ENCODE measurements at regions not wholly inside any gene's neighbourhood (a gene's known extent, or its start where the extent isn't known, plus 50 kb on each side); places are given as distances from the start of the nearest gene placed in this dataset.

DNA sequence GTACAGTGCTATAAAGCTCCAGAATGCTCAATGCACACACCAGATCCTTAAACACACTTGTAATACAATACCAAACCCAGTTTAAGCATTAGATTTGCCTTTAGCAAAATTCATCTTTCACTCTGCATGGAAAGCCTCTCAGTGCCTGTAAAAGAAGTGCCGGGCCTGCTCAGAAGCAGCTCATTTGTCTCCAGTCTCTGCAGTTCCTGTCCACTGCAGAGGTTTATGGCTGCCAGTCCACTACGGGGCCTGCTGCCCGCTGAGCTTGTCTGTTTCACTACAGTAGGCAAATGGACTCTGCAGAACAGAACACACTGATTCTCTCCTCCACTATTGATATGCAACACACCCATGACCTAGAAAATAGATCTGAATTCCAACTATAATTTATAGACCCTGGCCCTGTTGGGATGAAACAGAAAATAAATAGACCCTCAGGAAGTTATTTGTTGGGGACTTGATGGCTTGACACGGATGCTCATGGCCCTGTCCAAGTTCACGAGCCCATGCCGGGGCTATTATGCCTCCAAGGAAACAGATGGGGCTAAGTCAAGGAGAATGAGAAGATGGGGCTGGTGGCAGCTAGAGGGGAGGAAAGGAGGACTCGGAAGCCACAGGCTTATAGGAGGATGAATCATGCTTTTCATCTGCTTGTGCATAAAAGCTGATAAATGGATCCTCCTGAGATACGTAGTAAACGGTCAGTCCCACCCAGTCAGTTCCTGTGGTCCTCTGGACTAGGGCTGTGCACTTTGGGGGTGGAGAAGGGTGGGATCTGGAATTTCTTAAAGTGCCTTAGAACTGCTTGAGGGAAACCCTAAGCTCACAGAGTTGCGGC lies 416.8 kb upstream of the TENM4 start:
- Histone ChIP-seq H3K27me3 (replicated peaks in 1 of 4; ENCODE audit: control insufficient read depth in 3 of 4, extremely low read depth in 1 of 4, insufficient read depth in 3 of 4, low read length in 3 of 4) (peaks cover 0 to 1% (median 0%) of the 10 kb centered on the region in 4 experiments; a peak in 1 of 7 replicates), H3K23ac (ENCODE audit: insufficient read length) (no peak overlapping the region), H3K9ac (replicated peaks in 1 of 4; ENCODE audit: extremely low read depth in 1 of 4, low read depth in 3 of 4, low read length in 3 of 4) (no peak overlapping the region), H3K56ac (replicated peaks; ENCODE audit: insufficient read length, low read depth, low read length) (no peak overlapping the region), H3K4ac (replicated peaks; ENCODE audit: insufficient read length, low read depth, low read length) (no peak overlapping the region), H3K18ac (ENCODE audit: extremely low read depth, low read length) (no peak overlapping the region), H4K8ac (ENCODE audit: extremely low read depth, insufficient read depth, low read length) (no peak overlapping the region), H2AK5ac (ENCODE audit: low read depth, low read length) (no peak overlapping the region), H3K23me2 (ENCODE audit: low read depth, low read length) (no peaks in the 10 kb centered on the region), H3K36me3 (ENCODE audit: control insufficient read depth in 2 of 4, insufficient read depth in 4 of 4, low read length in 3 of 4) (no peaks in the 10 kb centered on the region), H2BK12ac (ENCODE audit: low read depth, low read length) (no peak overlapping the region), H2BK15ac (ENCODE audit: low read length) (no peak overlapping the region), H4K91ac (replicated peaks; ENCODE audit: insufficient read length, low read length) (no peak overlapping the region), H2BK120ac (replicated peaks; ENCODE audit: low read depth, low read length) (no peak overlapping the region), H3K14ac (ENCODE audit: insufficient read length) (no peak overlapping the region), H3K79me2 (ENCODE audit: control insufficient read depth in 1 of 2, insufficient read depth in 2 of 2, low read length in 2 of 2) (no peaks in the 10 kb centered on the region), H3K4me2 (ENCODE audit: insufficient read depth in 1 of 2, low read depth in 2 of 2, low read length in 2 of 2) (no peak overlapping the region), H3K4me1 (replicated peaks in 1 of 4; ENCODE audit: control insufficient read depth in 3 of 4, insufficient read depth in 4 of 4, low read length in 3 of 4) (no peaks in the 10 kb centered on the region), H3K9me3 (ENCODE audit: insufficient read depth in 2 of 2, low read depth in 1 of 2, low read length in 1 of 2) (no peaks in the 10 kb centered on the region), H3K27ac (ENCODE audit: low read depth, low read length) (no peak overlapping the region), H2BK20ac (ENCODE audit: low read length) (no peak overlapping the region), H3K79me1 (ENCODE audit: low read depth, low read length) (no peaks in the 10 kb centered on the region), H2AFZ (ENCODE audit: low read length) (no peak overlapping the region), H4K5ac (ENCODE audit: insufficient read length, low read depth, low read length) (no peak overlapping the region), H3K4me3 (ENCODE audit: extremely low read depth in 1 of 4, insufficient read depth in 2 of 4, low read depth in 3 of 4, low read length in 4 of 4) (no peak overlapping the region), H4K20me1 (replicated peaks in 1 of 2; ENCODE audit: control insufficient read depth in 1 of 2, insufficient read depth in 2 of 2, low read length in 2 of 2) (no peaks in the 10 kb centered on the region), H2BK5ac (ENCODE audit: low read depth, low read length) (no peak overlapping the region)
- FAIRE-seq = no peak
- ChIA-PET CTCF (ENCODE audit: partially characterized antibody) (interaction anchor here (0.7 kb wide), 1 partner anchor 90 kb away, joined by 3 read pairs; no protein-coding TSS in a partner anchor), POLR2A (ENCODE audit: partially characterized antibody) (no interaction called here)
- no peak for DNase-seq (ENCODE audit: low read depth in 1 of 2, low spot score in 2 of 2)
- WGBS, 2 experiments (ENCODE audit: extremely low coverage in 1 of 2, insufficient coverage in 1 of 2, insufficient read length in 1 of 2, insufficient replicate concordance in 2 of 2, low coverage in 1 of 2, low lambda C conversion rate in 2 of 2, missing lambda C conversion rate in 1 of 2) = 96% methylated on average over 10 of the region's 10 CpGs; no CpG with 5 or more reads in 1 of the 2 experiments
- no peak for TF ChIP-seq RNF2 (IDR thresholded peaks at IDR 0.05; ENCODE audit: borderline replicate concordance, low read depth, low read length, missing control alignments, poor library complexity, severe bottlenecking)
- TF ChIP-seq KDM5A (IDR thresholded peaks at IDR 0.05; ENCODE audit: low read length) = no peak
- TF ChIP-seq, protein P1, sequence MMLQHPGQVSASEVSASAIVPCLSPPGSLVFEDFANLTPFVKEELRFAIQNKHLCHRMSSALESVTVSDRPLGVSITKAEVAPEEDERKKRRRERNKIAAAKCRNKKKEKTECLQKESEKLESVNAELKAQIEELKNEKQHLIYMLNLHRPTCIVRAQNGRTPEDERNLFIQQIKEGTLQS (IDR thresholded peaks at IDR 0.05; ENCODE audit: insufficient read depth, low read depth, low read length) = no peak
- no peak for TF ChIP-seq RFX5 (IDR thresholded peaks at IDR 0.05; ENCODE audit: borderline replicate concordance, low read depth, low read length)
- TF ChIP-seq HDAC6 (IDR thresholded peaks at IDR 0.05; ENCODE audit: low read depth, low read length) = no peak
- no peak for TF ChIP-seq EGR1 (IDR thresholded peaks at IDR 0.05; ENCODE audit: borderline replicate concordance, low read depth, low read length)
- no peak for TF ChIP-seq NANOG (IDR thresholded peaks at IDR 0.05; ENCODE audit: insufficient read depth, low read depth, low read length, poor library complexity, severe bottlenecking)
- TF ChIP-seq PHF8 (conservative IDR thresholded peaks at IDR 0.05; ENCODE audit: low read depth, low read length) = no peak
- no peak for TF ChIP-seq CTBP2 (IDR thresholded peaks at IDR 0.05; ENCODE audit: borderline replicate concordance, insufficient read depth, insufficient read length, low read length)
- TF ChIP-seq CREB1 (IDR thresholded peaks at IDR 0.05) = no peak
- no peak for TF ChIP-seq FOSL1 (IDR thresholded peaks at IDR 0.05; ENCODE audit: insufficient read depth, low read depth, low read length)

All from H1 (cell line).